Skeletal muscle cell (primary cell): ENCODE measurements at regions not wholly inside any gene's neighbourhood (a gene's known extent, or its start where the extent isn't known, plus 50 kb on each side); places are given as distances from the start of the nearest gene placed in this dataset.

Experiments
- DNase-seq: peaks from one replicate; pipeline ENCODE4 v3.0.0-alpha.2; 2010; ENCODE audit warnings: low read depth
- H3K4me3 ChIP-seq: 2 replicates; pipeline ENCODE4 v1.5.1; 2011; ENCODE audit warnings: low read depth, mild to moderate bottlenecking, control low read depth, low read length, moderate library complexity

DNA sequence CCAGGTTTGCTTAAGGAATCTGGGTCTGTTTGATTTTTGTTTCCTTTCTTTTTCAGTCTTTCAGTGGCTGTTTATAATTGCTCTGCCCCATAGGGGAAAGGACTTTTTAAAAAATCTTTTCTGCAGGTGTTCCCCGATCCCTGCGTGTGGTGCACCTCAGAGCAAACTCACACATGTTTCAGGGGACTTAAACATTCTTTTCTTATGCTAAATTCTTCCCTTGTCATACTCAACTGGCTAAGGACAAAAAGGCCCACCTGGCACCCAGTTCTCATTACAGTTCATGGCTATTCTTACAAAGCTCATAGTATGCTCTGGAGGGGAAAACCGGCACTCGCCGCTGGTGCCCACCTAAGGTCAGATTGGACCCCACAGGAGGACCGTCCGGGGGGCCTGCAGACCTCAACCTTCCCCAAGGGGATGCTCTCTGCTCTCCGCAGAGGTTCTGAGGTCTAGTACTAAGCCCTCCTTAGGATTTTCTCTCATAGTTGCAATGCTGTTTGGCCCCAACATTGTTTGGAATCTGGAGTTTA, 220.3 kb downstream of the HGF start:
- H3K4me3 ChIP-seq, result no peak overlapping the region
- DNase-seq, result no peak

DNA sequence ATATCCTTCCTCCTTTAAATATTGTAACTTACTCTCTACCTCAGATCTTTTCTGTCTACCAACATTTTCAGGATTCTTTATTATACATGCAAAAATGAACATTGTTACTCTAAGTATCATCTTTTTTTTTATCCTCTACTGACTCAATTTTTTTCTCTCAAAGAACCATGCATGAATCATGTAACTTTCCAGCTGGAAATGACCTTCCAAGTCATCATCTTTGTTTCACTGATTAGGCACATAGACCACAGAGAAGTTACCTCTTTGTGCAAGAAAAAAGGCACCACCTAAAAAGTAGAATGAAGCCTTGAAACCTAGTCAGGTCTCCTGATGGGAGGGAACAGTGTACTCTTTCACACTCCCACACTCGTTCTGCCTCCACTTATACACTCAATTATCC, 234.9 kb downstream of the HGF start:
- no peak for DNase-seq
- no peak overlapping the region for H3K4me3 ChIP-seq

DNA sequence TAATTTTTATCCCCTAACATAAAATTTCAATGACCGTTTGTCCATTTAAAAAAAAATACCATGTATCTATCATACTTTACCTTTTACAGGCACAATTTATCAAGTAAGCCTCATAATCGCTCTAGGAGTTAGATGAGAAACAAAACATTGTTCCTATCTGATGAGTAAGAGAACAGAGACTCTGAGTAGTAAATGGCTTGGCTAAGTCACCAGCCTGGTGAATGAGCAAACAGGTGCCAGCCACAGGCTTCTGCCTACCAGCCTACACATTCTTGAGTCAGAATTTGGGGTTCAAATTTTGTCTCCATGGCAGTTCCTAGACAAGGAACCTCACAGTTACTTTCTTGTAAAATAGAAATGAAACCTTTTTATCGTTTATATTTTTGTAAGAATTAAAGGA, 235.4 kb downstream of the HGF start:
- no peak for DNase-seq
- H3K4me3 ChIP-seq, result no peak overlapping the region

DNA sequence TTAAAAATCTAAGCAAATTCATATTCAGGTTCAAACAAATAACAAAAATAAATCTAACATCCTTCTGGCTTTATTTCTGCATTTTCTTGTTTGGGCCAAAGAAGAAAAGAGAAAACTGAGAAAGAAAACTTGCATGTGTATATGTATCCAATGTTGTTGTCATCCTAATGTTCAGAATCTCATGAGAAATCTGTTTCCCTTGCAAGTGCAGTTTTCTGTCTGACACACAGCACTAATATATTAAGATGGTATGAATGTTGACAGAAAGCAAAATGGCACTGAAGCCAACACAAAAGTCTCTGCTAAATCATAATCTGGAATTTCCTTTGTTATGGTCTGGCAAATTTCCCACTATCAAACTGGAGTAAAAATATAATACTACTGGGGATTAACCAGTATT, 235.9 kb downstream of the HGF start:
- H3K4me3 ChIP-seq, result no peak overlapping the region
- DNase-seq, result no peak

DNA sequence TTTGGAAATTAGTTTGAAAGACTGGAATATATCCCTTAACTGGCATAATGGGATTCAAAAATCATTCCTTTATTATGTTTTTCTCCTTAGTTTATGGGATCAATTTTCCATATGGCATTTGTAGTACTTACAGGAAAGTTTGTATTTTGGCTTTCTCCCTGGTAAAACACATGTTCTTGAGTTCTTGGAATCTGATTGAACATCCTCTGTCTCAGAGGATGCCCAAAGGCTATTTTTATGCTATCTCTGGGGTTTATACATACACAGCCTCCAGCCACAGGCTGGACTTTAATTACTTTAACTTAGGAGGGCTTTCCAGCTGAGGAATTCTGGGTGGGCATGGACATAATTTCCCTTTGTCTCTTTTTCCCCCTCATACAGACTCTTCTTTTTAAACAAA, 236.4 kb downstream of the HGF start:
- DNase-seq, result no peak
- no peak overlapping the region for H3K4me3 ChIP-seq

DNA sequence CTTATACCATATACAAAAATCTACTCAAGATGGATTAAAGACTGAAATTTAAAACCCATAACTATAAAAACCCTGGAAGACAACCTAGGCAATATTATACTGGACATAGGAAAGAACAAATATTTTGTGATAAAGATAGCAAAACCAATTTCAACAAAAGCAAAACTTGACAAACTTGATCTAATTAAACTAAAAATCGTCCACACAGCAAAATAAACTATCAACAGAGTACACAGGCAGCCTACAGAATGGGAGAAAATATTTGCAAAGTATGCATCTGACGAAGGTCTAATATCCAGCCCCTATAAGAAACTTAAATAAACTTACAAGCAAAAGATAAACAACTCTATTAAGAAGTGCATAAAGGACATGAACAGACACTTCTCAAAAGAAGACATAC, 240.1 kb downstream of the HGF start:
- H3K4me3 ChIP-seq, result no peak overlapping the region
- DNase-seq, result no peak

DNA sequence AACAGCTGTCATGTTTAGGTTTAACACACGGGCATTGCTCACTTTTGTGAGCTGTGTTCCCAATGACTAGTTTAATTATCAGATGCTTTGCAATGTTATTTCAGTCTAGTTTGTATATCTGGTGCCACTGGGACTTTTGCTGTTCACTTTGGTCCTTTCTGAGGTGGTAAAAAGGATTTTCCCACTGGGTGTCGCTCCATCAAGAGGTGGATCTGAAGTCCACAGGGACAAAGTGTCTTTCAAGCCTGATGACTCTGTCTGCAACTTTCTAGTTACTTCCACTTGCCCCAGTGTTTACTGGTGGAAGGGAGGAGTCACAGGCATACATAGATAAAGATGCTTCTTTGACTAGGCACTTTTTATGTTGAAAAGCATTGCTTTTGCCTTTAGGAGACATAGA, 242.2 kb downstream of the HGF start:
- H3K4me3 ChIP-seq, result no peak overlapping the region
- no peak for DNase-seq

DNA sequence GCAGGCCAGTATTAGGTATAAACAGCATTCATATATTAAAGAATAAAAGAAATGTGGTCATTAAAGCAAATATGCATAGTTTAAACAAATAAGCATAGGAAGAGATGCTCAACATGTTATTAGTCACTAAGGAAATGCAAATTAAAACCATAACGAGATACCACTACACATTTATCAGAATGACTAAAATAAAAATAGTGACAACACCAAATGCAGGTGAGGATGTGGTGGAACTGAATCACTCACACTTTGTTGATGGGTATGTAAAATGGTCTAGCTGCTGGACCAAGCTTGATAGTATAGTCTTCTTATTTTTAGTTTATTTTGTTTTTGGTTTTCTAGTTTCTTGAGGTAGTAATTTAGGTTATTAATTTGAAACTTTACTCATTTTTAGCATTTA, 242.9 kb downstream of the HGF start:
- H3K4me3 ChIP-seq, result no peak overlapping the region
- no peak for DNase-seq

DNA sequence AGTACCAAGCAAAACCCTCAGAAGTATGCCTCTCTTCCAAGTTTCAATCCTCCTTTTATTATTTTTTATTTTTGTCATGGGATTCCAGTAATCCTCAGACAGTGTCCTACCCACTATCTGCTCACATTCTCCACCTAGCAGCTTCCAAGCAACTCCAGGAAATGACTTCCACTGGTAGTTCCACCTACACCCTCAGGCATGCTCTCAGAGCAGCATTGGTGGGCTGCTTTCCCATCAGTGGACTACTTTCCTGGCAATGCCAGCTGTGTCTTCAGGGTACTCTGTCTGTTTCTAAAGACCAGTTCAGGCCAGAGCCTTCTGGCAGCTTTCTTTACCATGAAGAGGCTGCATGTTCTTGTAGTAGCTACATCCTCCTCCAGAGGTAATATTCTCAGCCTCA, 244.0 kb downstream of the HGF start:
- H3K4me3 ChIP-seq, result no peak overlapping the region
- DNase-seq, result no peak

DNA sequence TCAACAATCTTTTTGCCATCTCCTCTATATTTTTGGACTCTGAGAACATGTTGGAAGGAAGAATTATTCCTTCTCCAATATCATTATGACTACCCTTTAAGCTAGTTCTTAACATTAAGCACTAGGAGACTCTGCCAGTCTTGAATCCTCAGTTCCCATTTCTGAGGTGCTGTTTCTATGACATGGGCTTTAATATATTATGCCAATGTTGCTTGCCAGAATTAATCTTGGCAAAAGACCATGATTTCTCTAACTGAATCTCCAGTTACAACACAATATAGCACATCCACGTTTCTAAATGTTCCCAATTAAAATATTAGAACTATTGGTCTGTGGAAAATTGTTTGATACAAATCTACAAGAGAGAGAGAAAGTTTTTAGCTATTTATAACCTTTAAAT, 250.0 kb downstream of the HGF start:
- H3K4me3 ChIP-seq, result no peak overlapping the region
- DNase-seq, result no peak

DNA sequence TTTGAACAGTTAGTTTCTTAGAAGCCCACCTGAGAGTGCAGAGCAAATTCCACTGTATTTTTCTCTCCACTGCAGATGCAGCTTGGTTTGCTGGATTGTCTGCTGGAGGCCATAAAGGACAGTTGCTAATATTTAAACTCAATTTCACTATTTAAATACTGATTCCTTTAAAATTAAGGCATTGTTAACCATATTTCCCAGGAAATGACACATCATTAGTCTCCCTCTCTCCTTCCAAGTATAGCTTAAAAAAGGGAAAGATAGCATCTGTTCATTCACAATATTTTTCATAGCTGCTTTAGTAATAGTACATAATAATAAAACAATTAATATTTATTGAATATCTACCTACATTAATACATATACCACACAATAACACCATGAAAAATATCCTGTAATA, 252.9 kb downstream of the HGF start:
- no peak overlapping the region for H3K4me3 ChIP-seq
- no peak for DNase-seq

DNA sequence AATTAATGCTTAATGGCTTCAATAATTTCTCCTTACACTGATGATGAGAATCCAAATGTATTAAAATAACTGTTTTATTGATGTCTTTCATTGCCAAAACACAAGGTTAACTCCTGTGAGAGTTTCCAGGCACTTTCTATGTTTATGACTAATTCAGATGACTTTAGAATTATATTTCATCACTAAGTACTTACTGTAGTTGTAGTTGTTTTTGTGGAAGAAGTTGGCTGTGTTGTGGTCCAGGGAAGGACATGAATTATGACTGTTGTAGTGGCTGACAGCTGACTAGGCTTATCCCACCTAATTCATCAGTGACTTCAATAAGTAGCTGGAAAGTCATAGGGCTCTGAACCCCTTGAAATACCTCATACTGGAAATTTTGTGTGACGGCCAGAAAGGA, 254.8 kb downstream of the HGF start:
- DNase-seq, result peak; percentile 62
- no peak overlapping the region for H3K4me3 ChIP-seq

DNA sequence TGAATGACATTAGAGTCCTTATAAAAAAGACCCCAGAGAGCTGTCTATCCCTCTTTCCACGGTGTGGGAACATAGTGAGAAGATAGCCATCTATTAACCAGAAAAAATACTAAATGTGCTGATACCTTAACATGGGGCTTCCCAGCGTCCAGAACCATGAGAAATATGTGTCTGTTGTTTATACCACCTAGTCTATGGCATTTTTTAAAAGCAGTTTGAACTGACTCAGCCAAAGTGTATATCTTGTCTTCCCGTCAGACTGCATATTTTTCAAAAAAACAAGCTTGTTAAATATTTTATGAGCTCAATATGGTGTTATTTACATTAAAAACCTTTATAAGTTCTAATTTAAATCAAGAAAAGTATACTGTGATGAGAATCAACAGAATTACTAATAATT, 255.3 kb downstream of the HGF start:
- no peak for DNase-seq
- no peak overlapping the region for H3K4me3 ChIP-seq

DNA sequence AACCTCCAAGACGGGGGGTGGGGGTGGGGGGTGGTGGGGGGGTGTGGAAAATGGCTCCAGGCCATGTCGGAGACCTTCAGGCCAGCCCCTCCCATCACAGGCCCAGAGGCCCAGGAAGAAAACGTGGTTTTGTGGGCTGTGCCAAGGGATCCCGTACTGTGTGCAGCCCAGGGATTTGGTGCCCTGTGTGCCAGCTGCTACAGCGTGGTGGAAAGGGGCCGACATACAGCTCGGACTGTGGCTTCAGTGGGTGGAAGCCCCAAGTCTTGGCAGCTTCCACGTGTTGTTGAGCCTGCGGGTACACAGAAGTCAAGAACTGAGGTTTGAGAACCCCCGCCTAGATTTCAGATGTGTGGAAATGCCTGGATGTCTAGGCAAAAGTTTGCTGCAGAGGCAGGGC, 259.7 kb downstream of the HGF start:
- H3K4me3 ChIP-seq, result no peak overlapping the region
- no peak for DNase-seq

DNA sequence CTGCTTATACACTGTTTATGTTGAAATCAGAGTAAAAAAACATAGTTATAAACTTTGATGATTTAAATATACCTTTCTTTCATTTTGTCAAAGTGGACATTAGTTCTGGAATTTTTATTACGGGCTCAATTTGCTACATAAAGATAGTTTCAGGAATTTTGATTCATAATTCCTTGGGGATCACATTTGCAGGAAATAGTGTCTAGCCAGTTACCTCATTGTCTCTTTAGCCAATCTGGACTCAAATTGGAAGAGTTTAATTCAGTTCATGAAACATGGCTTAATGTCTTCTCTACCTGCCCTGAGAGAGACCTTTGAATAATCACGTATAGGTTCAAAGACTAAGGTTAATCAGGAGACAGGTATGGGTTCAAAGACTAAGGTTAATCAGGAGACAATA, 262.6 kb downstream of the HGF start:
- H3K4me3 ChIP-seq, result no peak overlapping the region
- DNase-seq, result peak; percentile 19

DNA sequence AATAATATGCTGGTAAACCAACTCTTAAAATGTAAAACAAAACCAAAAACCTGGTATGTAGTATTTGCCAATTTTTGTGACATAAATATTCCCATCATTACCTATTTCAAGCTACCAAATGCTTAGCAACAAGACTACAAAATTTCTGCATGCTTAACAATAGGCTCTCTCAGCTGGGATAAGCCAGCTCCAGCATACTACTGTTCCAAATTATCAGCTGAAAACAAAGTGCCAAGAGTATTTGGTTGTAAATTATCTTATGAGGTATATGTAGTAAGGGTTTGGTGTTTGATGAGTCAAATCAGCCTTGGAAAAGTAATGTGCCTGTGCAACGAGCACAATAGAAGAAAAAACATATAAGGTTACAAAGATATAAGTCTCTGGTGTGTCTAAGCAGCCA, 263.2 kb downstream of the HGF start:
- no peak overlapping the region for H3K4me3 ChIP-seq
- DNase-seq, result no peak

DNA sequence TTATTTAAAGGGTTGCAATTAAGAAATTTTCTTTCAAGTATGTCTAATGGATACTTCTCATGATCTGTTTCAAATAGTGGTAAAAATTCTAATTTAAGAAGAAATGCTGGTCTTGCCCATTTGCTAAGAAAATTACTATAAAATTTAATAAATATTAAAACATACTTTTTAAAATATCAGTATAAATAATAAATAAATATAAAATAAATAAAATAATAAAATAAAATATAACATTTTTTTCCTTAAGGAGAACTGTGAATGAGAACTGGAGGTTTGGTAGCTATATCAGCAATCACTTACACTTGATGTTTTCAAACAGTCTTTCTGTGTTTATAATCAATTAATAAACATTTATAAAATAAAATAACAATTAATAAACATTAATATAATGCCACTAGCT, 266.1 kb downstream of the HGF start:
- DNase-seq, result no peak
- H3K4me3 ChIP-seq, result no peak overlapping the region

DNA sequence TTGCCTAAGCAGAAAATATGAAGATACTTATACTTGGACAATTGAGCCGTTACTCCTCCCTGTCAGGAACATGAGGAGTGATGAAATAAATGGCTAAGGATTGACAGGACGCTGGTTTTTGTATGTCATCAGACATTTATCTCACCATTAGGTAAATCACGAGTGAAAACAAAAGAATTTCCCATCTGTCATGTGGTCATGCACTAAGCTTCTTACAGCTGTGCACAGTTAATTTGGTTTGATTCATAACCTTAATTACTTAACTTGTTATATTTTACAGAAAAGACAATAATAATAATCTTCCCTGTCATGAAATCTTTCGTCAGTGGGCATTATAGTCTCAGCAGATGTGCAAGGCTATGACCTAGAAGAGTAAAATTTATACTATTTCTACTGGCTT, 266.5 kb downstream of the HGF start:
- DNase-seq, result no peak
- no peak overlapping the region for H3K4me3 ChIP-seq

DNA sequence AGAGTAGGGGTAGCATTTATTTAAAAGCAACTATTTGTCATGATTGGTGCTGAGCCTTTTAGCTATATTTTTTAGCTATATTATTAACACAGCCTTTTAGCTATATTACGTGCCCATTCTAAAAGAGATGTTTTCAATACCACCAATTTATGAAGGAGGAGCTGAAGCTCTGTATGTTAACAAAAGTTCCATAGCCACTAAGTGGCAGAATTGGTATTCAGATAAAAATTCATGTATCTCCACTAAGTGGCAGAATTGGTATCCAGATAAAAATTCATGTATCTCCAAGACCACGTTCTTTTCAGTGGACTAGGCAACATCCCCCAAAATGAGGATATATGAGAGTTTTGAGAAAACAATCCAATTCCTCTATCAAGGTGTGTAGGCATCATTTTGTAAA, 268.6 kb downstream of the HGF start:
- no peak overlapping the region for H3K4me3 ChIP-seq
- DNase-seq, result peak; percentile 28

DNA sequence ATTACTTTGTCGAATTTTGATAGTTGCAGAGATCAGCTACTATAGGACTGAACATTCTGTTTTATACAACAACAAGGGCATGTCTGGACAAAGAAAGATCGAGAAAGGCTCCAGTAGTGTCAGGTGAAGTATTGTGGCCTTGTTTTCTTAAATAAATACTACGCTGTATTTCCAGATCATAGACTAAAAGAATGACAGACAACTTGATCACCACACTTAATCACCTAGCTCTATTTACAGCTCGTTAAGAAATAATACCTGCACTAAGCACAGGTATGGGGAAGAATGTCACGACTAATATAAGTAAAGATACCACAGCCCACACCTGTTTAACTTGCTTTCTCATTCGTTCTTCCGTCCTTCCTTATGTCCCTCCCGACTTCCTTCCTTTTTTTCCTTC, 269.2 kb downstream of the HGF start:
- H3K4me3 ChIP-seq, result no peak overlapping the region
- no peak for DNase-seq

DNA sequence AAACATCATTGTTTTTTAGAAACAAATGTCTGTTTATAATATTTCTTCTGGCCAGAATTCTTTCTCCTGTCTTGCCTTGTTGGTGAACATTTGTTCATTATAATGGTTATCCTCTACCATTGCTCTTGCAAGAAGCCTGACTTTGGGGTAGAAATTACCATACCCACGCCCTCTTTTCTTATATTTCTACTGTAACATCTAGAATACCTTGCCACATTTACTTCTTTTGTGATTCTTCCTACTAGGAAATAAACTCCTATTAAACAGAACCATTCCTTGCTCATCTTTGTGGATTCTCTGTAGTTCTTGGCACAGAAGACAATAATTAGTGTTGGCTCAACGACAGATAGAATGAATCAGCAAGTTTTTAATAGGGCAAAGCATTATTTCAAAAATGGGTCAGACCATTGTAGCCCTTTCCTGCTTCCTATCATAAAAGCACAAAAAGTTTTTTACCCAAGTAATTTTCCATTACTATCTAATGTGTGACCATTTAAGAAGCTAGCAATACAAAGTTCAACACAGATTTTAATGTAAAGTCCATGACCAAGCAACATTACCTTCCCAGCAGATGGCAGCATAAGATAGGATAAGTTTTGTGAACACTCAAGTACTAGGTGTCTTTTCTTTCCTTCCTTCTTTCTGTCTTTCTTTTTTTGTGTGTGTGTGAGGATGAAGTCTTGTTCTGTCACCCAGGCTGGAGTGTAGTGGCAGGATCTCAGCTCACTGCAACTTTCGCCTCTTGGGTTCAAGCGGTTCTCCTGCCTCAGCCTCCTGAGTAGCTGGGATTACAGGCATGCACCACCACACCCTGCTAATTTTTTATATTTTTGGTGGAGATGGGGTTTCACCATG, 270.4 kb downstream of the HGF start:
- peak; percentile 63 for DNase-seq
- H3K4me3 ChIP-seq, result no peak overlapping the region

DNA sequence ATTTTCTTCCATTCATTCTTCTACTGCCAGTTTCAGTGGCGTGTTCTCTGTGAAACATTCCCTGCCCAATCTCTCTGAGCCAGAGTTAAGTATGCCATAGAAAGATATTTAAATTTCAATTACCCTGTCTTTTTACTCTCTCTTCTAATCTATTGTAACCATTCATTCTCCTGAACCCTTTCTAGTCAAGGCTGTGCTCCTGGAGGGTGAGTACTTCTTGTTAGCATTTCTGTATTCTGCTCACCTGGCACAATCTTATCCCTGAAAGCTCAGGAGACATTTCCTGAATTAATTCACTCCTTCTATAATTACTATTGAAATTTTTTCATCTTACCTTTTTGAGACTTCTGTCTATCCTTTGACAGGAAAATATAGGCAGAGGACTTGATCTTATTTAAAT, 271.7 kb downstream of the HGF start:
- DNase-seq, result no peak
- H3K4me3 ChIP-seq, result no peak overlapping the region
